T-helper 17 cell (primary cell): ENCODE measurements at regions not wholly inside any gene's neighbourhood (a gene's known extent, or its start where the extent isn't known, plus 50 kb on each side); places are given as distances from the start of the nearest gene placed in this dataset.
"Not testable (repeated sequence)": the region's sequence is repeated elsewhere in the genome, so short reads cannot be mapped to it uniquely, and the experiment has no call there.

Experiments
- ATAC-seq: fragments of 150-1000 bp; cut with Tn5 transposase; 2 replicates; pipeline ENCODE4 v1.10.0; 2021; ENCODE audit warnings: mild to moderate bottlenecking, moderate library complexity
- DNase-seq, 3 donors: peaks; one replicate each; pipeline versions ENCODE4 v3.0.0 to v3.0.0-alpha.2; 2020 to 2021
- H3K9me3 ChIP-seq: one replicate; pipeline ENCODE4 v1.7.0; 2013; ENCODE audit warnings: low read length, mild to moderate bottlenecking; ENCODE audit not compliant: control insufficient read depth, poor library complexity, severe bottlenecking
- H3K27ac Mint-ChIP-seq: one replicate; pipeline ENCODE4 v1.8.0; 2022; ENCODE audit warnings: mild to moderate bottlenecking, moderate library complexity, mixed read lengths
- H3K27me3 Mint-ChIP-seq: one replicate; pipeline ENCODE4 v1.8.0; 2022; ENCODE audit warnings: mixed read lengths
- H3K36me3 Mint-ChIP-seq: one replicate; pipeline ENCODE4 v1.8.0; 2022; ENCODE audit warnings: low read depth, mixed read lengths
- H3K4me1 Mint-ChIP-seq: one replicate; pipeline ENCODE4 v1.8.0; 2022; ENCODE audit warnings: mild to moderate bottlenecking, mixed read lengths
- H3K4me3 Mint-ChIP-seq: one replicate; pipeline ENCODE4 v1.8.0; 2022; ENCODE audit warnings: mild to moderate bottlenecking, moderate library complexity, mixed read lengths

GRCh38 chr15:20280933-20281463 lies 260.6 kb downstream of the GOLGA6L6 start:
- Mint-ChIP-seq H3K4me1 (no peaks in the 10 kb centered on the region), H3K27me3 (no peaks in the 10 kb centered on the region), H3K4me3 (no peak overlapping the region), H3K36me3 (no peaks in the 10 kb centered on the region), H3K27ac (no peak overlapping the region)
- H3K9me3 ChIP-seq, result no peaks in the 10 kb centered on the region
- no peak for ATAC-seq
- no peak for DNase-seq

- not testable (repeated sequence) for H3K4me3 Mint-ChIP-seq, DNase-seq, H3K36me3 Mint-ChIP-seq, H3K9me3 ChIP-seq, H3K27ac Mint-ChIP-seq, H3K27me3 Mint-ChIP-seq, ATAC-seq, H3K4me1 Mint-ChIP-seq
These were observed 261.3 kb downstream of the GOLGA6L6 start for GRCh38 chr15:20280141-20280932.

- not testable (repeated sequence) for H3K36me3 Mint-ChIP-seq, H3K27me3 Mint-ChIP-seq, H3K4me1 Mint-ChIP-seq, ATAC-seq, H3K9me3 ChIP-seq, H3K27ac Mint-ChIP-seq, DNase-seq, H3K4me3 Mint-ChIP-seq
These were observed 262.5 kb downstream of the GOLGA6L6 start for GRCh38 chr15:20279056-20279455.

- not testable (repeated sequence) for H3K27me3 Mint-ChIP-seq, DNase-seq, H3K36me3 Mint-ChIP-seq, H3K4me3 Mint-ChIP-seq, ATAC-seq, H3K27ac Mint-ChIP-seq, H3K9me3 ChIP-seq, H3K4me1 Mint-ChIP-seq
These were observed 263.2 kb downstream of the GOLGA6L6 start for GRCh38 chr15:20278376-20278775.

GRCh38 chr15:20277451-20277850 lies 264.1 kb downstream of the GOLGA6L6 start:
- not testable (repeated sequence) for H3K4me1 Mint-ChIP-seq, H3K9me3 ChIP-seq, H3K36me3 Mint-ChIP-seq, H3K27ac Mint-ChIP-seq, H3K27me3 Mint-ChIP-seq, DNase-seq, H3K4me3 Mint-ChIP-seq, ATAC-seq

- not testable (repeated sequence) for H3K4me3 Mint-ChIP-seq, H3K36me3 Mint-ChIP-seq, H3K4me1 Mint-ChIP-seq, H3K27ac Mint-ChIP-seq, H3K9me3 ChIP-seq, DNase-seq, ATAC-seq, H3K27me3 Mint-ChIP-seq
These were observed 265.1 kb downstream of the GOLGA6L6 start for GRCh38 chr15:20276312-20277114.

GRCh38 chr15:20275373-20275967 lies 266.1 kb downstream of the GOLGA6L6 start:
- not testable (repeated sequence) for H3K36me3 Mint-ChIP-seq, H3K4me1 Mint-ChIP-seq, ATAC-seq, H3K4me3 Mint-ChIP-seq, H3K27me3 Mint-ChIP-seq, H3K27ac Mint-ChIP-seq, DNase-seq, H3K9me3 ChIP-seq

- Mint-ChIP-seq H3K36me3 (no peaks in the 10 kb centered on the region), H3K4me3 (no peak overlapping the region), H3K27me3 (no peaks in the 10 kb centered on the region), H3K4me1 (no peaks in the 10 kb centered on the region), H3K27ac (no peak overlapping the region)
- ATAC-seq (no peak), DNase-seq (no peak)
- no peaks in the 10 kb centered on the region for H3K9me3 ChIP-seq
These were observed 269.0 kb downstream of the GOLGA6L6 start for GRCh38 chr15:20272422-20273184.

- no peaks in the 10 kb centered on the region for H3K36me3 Mint-ChIP-seq
- no peak for DNase-seq
- no peaks in the 10 kb centered on the region for H3K9me3 ChIP-seq
- no peak overlapping the region for H3K4me3 Mint-ChIP-seq
- H3K27me3 Mint-ChIP-seq, result no peaks in the 10 kb centered on the region
- ATAC-seq, result no peak
- H3K27ac Mint-ChIP-seq, result no peak overlapping the region
- no peaks in the 10 kb centered on the region for H3K4me1 Mint-ChIP-seq
These were observed 270.0 kb downstream of the GOLGA6L6 start for GRCh38 chr15:20271647-20272046.

- not testable (repeated sequence) for H3K27me3 Mint-ChIP-seq, H3K4me3 Mint-ChIP-seq, ATAC-seq, H3K36me3 Mint-ChIP-seq, H3K4me1 Mint-ChIP-seq, H3K27ac Mint-ChIP-seq, DNase-seq, H3K9me3 ChIP-seq
These were observed 271.6 kb downstream of the GOLGA6L6 start for GRCh38 chr15:20269956-20270355.

- ATAC-seq, H3K27ac Mint-ChIP-seq, H3K4me1 Mint-ChIP-seq, H3K9me3 ChIP-seq, DNase-seq, H3K27me3 Mint-ChIP-seq, H3K36me3 Mint-ChIP-seq, H3K4me3 Mint-ChIP-seq: not testable (repeated sequence)
These were observed 273.6 kb downstream of the GOLGA6L6 start for GRCh38 chr15:20267996-20268395.

- not testable (repeated sequence) for H3K9me3 ChIP-seq, ATAC-seq, H3K27ac Mint-ChIP-seq, H3K4me3 Mint-ChIP-seq, H3K4me1 Mint-ChIP-seq, H3K27me3 Mint-ChIP-seq, DNase-seq, H3K36me3 Mint-ChIP-seq
These were observed 274.4 kb downstream of the GOLGA6L6 start for GRCh38 chr15:20267051-20267730.
